Lower leg skin (tissue), 4 donors: ENCODE measurements at regions not wholly inside any gene's neighbourhood (a gene's known extent, or its start where the extent isn't known, plus 50 kb on each side); places are given as distances from the start of the nearest gene placed in this dataset.

ENCODE experiments used
- DNase-seq, 2 donors: peaks; one replicate each; pipeline ENCODE4 v3.0.0-alpha.2; 2019; ENCODE audit warnings: low spot score in 2 of 2
- H3K4me3 ChIP-seq: fragments of 200-600 bp; sonication (generic); 2 replicates; pipeline ENCODE4 v1.5.1; 2017; ENCODE audit warnings: mild to moderate bottlenecking, low read depth; ENCODE audit not compliant: poor library complexity, severe bottlenecking
- CTCF ChIP-seq, 3 donors: fragments of 450-650 bp; IDR thresholded peaks; one replicate each; pipeline ENCODE4 v1.5.1; 2016; ENCODE audit warnings: antibody characterized with exemption in 3 of 3, mild to moderate bottlenecking in 3 of 3, moderate library complexity in 2 of 3
- POLR2A ChIP-seq, 2 donors: fragments of 450-650 bp; IDR thresholded peaks; one replicate each; pipeline ENCODE4 v1.6.1; 2016 to 2017; ENCODE audit warnings: antibody characterized with exemption in 2 of 2, mild to moderate bottlenecking in 1 of 2, moderate library complexity in 1 of 2
- WGBS, 2 donors: methylation state at CpG; one replicate each; pipeline ENCODE4 v1.1.5; 2018; 5-methylcytosine and 5-hydroxymethylcytosine counted together
- intact Hi-C: fragments of 100-400 bp; cut with DNase I; formaldehyde crosslinking; loops from one replicate; pipeline ENCODE4 v1.15.0; 2023; ENCODE audit warnings: low total_unique reads

GRCh38 chr9:20217596-20217995, 404.7 kb downstream of the MLLT3 start:
- 56 to 65% methylated on average over 3 of the region's 3 CpGs for WGBS, 2 donors
- intact Hi-C loops, result no loop called here
- DNase-seq, result no peak
- no peak for TF ChIP-seq POLR2A (IDR thresholded peaks at IDR 0.05)
- no peak for TF ChIP-seq CTCF (IDR thresholded peaks at IDR 0.05)
- no peak overlapping the region for H3K4me3 ChIP-seq

- TF ChIP-seq CTCF (IDR thresholded peaks at IDR 0.05), result no peak
- no peak for TF ChIP-seq POLR2A (IDR thresholded peaks at IDR 0.05)
- no peak for DNase-seq
- no peak overlapping the region for H3K4me3 ChIP-seq
- intact Hi-C loops, result no loop called here
These were observed 405.9 kb downstream of the MLLT3 start for GRCh38 chr9:20216438-20216837.

GRCh38 chr9:20215552-20215951, 406.7 kb downstream of the MLLT3 start:
- DNase-seq, result no peak
- 96 to 97% methylated on average over 2 of the region's 2 CpGs for WGBS, 2 donors
- no peak for TF ChIP-seq CTCF (IDR thresholded peaks at IDR 0.05)
- TF ChIP-seq POLR2A (IDR thresholded peaks at IDR 0.05), result no peak
- H3K4me3 ChIP-seq, result no peak overlapping the region
- intact Hi-C loops, result no loop called here

- TF ChIP-seq POLR2A (IDR thresholded peaks at IDR 0.05) (no peak), CTCF (IDR thresholded peaks at IDR 0.05) (no peak)
- DNase-seq, result no peak
- intact Hi-C loops, result no loop called here
- H3K4me3 ChIP-seq, result no peak overlapping the region
- 45 to 50% methylated on average over 3 of the region's 3 CpGs for WGBS, 2 donors
These were observed 409.5 kb downstream of the MLLT3 start for GRCh38 chr9:20212806-20213205.

GRCh38 chr9:20209391-20210340, 412.6 kb downstream of the MLLT3 start:
- no peak overlapping the region for H3K4me3 ChIP-seq
- 70 to 76% methylated on average over 7 of the region's 7 CpGs for WGBS, 2 donors
- intact Hi-C loops, result no loop called here
- DNase-seq, result no peak
- TF ChIP-seq CTCF (IDR thresholded peaks at IDR 0.05), result no peak
- TF ChIP-seq POLR2A (IDR thresholded peaks at IDR 0.05), result no peak
